NCI-H510A (cell line): ENCODE measurements at regions not wholly inside any gene's neighbourhood (a gene's known extent, or its start where the extent isn't known, plus 50 kb on each side); places are given as distances from the start of the nearest gene placed in this dataset.
A peak's percentile ranks its signal among the peaks of the same experiment; 100 is the strongest.
"Not testable (repeated sequence)": the region's sequence is repeated elsewhere in the genome, so short reads cannot be mapped to it uniquely, and the experiment has no call there.

ENCODE experiments used
- DNase-seq: peaks from one replicate; lab custom pipeline; 2025; lab: John Stamatoyannopoulos, UW

DNA sequence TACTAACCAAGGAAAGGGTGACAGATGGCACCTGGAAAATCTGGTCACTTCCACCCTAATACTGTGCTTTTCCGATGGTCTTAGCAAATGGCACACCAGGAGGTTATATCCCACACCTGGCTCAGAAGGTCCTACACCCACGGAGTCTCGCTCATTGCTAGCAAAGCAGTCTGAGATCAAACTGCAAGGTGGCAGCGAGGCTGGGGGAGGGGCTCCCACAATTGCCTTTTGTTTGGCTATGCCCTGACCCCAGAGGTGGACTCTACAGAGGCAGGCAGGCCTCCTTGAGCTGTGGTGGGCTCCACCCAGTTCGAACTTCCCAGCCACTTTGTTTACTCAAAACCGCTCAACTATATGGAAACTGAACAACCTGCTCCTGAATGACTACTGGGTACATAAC is 50.3 kb upstream of the UGT2B15 start:
- DNase-seq, result not testable (repeated sequence)

DNA sequence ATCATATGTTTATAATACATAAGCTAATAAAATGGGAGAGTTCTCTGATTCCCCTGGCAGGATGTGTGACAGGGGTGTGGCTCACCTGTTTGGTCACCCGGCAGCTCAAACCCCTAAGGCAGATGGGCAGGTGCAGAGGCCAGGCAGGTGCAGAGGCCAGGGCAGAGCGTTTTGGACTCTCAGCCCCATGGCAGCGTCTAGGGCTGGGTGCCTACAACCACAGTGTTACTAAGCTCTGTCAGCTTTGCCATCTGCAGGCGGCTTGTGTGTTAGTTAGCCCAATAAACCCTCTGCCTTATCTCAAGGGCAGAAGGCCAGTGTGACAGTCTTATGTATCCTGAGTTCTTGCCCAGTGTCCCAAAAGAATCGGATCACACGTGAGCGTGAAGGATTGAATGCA is 54.0 kb upstream of the UGT2B15 start:
- peak; percentile 11 for DNase-seq

DNA sequence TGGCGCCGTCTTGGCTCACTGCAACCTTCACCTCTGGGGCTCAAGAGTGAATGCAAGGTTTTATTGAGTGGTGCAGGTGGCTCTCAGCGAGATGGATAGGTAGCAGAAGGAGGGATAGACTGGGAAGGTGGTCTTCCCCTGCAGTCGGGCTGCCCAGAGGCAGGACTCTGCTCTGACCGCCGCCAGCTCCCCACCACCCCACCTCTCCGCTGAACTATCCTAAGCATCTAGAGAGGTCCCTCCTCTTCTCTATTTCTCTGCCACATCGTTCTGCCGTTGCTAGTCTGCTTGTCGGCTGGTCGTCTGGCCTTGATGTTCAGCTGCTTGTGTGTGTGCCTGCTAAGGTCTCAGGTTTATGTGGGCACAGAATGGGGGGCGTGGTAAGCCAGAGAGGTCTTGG is 54.5 kb upstream of the UGT2B15 start:
- no peak for DNase-seq

DNA sequence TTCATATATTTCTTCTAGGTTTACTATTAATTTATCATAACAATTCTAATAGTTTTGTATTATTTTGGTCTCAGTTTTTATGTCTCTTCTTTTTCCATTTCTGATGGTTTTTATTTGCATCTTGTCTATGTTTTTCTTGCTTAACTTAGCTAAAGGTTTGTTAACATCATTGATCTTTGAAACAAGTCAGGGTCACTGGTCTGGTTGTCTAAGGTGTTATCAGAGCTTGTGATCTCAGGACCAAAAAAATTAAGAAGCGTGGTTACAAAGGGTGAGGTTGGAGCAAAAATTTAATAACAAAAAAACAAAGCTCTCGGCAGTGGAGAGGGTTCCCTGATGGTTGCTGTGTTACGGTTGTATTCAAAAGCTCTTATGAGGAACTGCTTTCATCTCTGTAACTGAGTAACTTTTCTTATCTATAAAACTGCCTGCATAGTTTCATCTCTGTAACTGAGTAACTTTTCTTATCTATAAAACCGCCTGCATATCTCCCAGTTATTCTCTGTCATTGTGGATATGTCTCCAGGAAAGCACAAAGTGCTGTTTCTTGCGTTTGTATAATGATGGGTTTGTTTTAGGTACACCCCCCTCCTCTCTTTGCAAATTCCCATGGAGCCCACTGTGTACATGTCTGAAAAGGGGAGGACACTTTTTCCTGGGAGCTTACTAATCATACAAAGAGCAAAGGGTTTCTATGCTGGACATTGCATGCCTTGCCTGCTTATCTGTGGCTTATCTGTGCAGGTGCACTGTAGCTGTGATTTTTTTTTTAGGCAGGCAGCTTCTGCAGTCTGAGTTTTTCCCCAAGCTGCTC is 62.4 kb upstream of the UGT2B15 start:
- no peak for DNase-seq

DNA sequence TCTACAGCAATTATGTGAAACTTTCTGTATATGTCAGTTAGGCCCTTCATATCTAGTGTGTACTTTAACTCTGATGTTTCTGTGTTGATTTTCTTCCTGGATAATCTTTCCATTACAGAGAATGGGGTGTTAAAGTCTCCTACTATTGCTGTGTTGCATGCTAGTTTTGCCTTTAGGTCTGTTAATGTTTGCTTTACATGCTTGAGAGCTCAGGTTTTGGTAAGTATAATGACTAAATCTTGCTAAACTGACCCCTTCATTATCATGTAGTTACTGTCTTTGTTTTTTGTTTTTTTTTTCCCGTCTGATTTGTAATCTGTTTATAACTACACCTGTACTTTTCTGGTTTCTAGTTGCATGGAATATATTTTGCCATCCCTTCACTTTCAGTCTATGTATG is 63.6 kb upstream of the UGT2B15 start:
- DNase-seq, result no peak

DNA sequence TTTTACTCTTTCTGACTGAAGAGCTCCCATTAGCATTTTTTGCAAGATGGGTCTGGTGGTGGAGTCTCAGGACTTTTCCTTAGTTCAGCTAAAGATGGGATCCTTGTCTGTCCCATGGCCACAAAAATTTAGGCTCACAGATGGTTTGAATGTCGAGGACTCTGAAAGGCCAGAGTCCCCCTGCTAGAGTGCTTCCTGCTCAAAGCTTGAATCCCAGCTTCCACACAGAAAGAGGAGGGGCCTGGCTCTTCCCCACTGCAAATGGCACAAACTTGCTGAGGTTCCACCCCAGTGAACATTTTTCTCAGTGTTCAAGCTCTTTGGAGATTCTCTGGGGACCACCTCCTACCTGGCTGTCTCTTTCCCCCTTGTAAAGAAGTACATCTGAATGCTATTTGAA is 64.7 kb upstream of the UGT2B15 start:
- DNase-seq, result no peak

DNA sequence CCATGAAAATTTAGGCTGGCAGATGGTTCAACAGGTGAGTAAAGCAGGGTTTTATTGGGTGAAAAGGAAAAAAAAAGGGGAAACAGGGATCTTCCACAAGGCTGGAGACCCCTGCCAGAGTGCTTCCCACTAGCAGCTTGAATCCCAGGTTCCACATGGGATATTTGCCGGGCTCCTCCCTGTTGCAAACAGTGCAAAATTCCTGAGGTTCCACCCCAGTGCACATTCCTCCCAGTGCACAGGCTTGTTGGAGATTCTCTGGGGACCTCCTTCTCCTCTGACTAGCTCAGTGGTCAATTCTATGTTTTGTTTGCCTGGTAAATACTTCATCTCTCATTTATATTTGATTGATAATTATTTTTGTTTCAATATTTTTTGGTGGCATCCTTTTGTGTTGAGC is 66.4 kb upstream of the UGT2B15 start:
- DNase-seq, result no peak

DNA sequence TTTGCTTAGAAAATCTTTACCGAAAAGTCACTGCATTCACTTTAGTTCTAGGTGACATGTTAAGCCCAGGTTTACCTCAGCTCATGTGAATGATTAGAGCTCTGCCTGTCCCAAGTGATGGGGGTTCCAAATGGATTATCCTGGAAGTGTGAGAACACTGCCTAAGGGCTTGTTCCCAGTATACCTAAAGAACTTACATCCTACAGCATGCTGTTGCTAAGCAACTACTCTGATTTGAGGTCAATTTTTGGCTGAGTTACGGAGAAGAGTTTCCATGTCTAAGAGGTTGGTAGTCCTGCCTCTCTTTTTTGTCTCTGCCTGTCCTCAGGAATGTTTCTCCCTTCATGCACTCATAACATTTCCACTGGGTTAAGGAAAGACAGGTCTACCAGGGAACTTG is 67.6 kb upstream of the UGT2B15 start:
- no peak for DNase-seq

DNA sequence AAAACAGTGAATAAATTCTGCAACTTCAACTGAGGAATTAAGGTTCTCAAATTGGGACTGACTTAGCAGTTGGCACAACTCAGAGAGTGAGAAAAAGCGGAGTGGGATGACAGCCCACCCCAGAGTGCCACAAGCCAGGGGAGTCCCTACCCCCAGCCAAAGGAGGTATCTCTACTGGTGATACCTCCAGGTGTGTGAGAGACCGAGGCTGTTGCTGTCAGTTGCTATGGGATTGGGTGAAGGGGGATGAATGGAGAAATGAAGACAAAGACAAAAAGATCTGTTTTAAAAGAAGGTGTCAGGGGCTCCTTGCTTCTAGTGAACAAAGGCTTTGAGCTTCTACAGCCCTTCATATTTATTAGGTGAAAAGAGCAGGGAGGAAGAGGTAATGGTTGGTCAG is 71.4 kb upstream of the UGT2B10 start:
- no peak for DNase-seq

DNA sequence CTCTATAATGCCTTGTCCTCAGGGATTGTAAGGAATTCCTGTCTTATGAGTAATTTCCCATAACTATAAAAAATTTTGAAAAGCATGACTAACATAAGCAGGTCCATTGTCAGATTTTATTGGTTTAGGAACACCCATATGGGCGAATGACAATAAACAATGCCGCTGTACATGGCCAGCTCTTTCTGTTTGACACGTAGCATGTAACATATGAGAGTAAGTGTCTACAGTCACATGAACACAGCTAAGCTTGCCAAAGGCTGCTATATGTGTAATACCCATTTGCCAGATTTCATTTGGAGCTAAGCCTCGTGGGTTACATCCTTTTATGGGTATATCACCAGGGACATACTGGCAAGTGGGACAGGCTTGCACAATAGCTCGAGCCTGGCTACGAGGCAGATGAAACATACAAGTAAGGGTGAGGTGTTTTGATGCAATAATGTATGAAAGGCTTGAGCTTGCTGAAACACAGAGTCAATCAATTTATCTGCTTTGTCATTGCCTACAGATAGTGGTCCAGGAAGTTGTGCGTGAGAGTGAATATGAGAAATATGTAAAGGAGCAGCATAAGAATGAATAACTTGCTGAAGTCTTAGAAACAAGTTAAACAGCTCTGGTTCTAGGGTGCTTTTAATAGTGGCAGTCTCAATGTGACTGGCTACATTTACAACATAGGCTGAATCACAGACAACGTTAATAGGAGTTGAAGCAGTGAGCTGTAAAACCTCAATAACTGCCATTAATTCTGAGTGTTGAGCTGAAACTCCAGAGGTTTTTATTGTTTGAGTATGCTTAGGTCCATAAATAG is 67.4 kb upstream of the UGT2B10 start:
- no peak for DNase-seq

DNA sequence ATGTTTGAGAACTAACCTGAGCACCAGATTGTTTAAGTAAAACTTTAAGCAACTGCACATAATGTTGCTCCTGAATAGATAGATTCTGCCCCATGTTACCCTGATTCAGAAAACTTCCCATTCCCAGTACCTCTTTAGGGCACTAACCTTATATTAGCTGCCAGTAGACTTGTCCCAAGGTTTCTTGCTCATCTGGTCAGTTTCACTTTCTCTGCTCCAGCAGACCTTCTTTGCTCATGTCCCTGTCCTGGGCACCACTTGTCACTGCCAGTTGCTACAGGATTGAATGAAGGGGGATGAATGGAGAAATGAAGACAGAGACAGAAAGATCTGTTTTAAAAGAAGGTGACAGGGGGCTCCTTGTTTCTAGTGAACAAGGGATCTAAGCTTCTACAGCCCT is 65.2 kb upstream of the UGT2B10 start:
- DNase-seq, result no peak

DNA sequence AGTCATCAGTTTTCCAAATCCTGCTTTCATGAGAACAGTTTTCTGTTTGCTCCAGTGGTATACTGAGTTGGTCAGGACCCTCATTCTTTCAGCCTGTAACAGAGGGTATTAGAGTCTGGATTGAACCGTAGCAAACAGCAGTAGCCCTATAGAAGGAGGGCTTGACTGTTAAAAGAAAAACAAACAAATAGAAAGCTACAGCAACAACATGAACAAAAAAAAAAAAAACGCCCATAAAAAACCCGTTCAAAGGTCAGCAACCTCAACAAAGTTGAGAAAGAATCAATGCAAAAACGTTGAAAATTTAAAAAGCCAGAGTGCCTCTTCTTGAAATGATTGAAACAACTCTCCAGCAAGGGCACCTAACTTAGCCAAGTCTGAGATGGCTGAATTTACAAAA is 64.7 kb upstream of the UGT2B10 start:
- no peak for DNase-seq

DNA sequence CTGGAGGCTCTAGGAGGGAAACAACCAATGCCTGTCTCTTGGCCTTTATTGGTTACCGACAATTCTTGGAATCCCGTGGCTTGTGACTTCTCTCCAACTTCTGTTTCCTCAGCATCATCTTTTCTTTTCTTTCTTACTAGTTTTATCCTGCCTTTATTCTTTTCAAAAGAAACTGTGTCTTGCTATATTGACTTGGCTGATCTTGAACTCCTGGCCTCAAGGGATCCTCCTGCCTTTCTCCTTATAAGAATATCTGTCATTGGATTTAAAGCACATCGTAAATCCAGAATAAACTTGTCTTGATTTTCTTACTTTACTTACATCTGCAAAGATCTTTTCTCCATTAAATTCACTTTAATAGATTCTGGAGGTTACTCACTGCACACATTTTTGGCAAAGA is 49.9 kb upstream of the UGT2B10 start:
- DNase-seq, result no peak
